H1 (cell line): ENCODE measurements at regions not wholly inside any gene's neighbourhood (a gene's known extent, or its start where the extent isn't known, plus 50 kb on each side); places are given as distances from the start of the nearest gene placed in this dataset.

ENCODE experiments used
- CTCF ChIA-PET: fragments of 300-600 bp; sonication (Branson Sonifier 250); formaldehyde crosslinking; loops from one replicate; lab custom pipeline; 2021; ENCODE audit not compliant: partially characterized antibody; lab: Charles Lee
- POLR2A ChIA-PET: fragments of 300-600 bp; sonication (Branson Sonifier 250); formaldehyde crosslinking; loops from one replicate; lab custom pipeline; 2021; ENCODE audit warnings: inconsistent platforms; ENCODE audit not compliant: partially characterized antibody; lab: Charles Lee
- DNase-seq, 2 experiments: peaks; one replicate each; pipeline versions ENCODE4 v3.0.0 to v3.0.0-alpha.2; 2010 to 2022; ENCODE audit warnings: low spot score in 2 of 2, low read depth in 1 of 2, mixed read lengths in 1 of 2
- FAIRE-seq: peaks from 2 replicates; lab custom pipeline; 2011; peaks lifted over from hg19 to GRCh38; lab: Jason Lieb, UNC
- H2AFZ ChIP-seq: 2 replicates; pipeline ENCODE4 v1.8.1; 2012; ENCODE audit warnings: low read length, inconsistent platforms
- H2AK5ac ChIP-seq: 2 replicates; pipeline ENCODE4 v1.6.1; 2013; ENCODE audit warnings: low read depth, low read length
- H2BK120ac ChIP-seq: replicated peaks from 2 replicates; pipeline ENCODE3; 2013; ENCODE audit warnings: low read depth, low read length, inconsistent platforms
- H2BK12ac ChIP-seq: 2 replicates; pipeline ENCODE4 v1.6.1; 2013; ENCODE audit warnings: low read depth, low read length
- H2BK15ac ChIP-seq: 2 replicates; pipeline ENCODE4 v1.6.1; 2013; ENCODE audit warnings: low read length
- H2BK20ac ChIP-seq: 2 replicates; pipeline ENCODE4 v1.6.1; 2013; ENCODE audit warnings: low read length
- H2BK5ac ChIP-seq: 2 replicates; pipeline ENCODE4 v1.6.1; 2013; ENCODE audit warnings: low read depth, low read length
- H3K14ac ChIP-seq: 2 replicates; pipeline ENCODE4 v1.6.1; 2013; ENCODE audit warnings: inconsistent platforms; ENCODE audit not compliant: insufficient read length
- H3K18ac ChIP-seq: 2 replicates; pipeline ENCODE4 v1.6.1; 2013; ENCODE audit warnings: low read length; ENCODE audit errors: extremely low read depth
- H3K23ac ChIP-seq: 2 replicates; pipeline ENCODE4 v1.6.1; 2013; ENCODE audit warnings: inconsistent platforms; ENCODE audit not compliant: insufficient read length
- H3K23me2 ChIP-seq: 2 replicates; pipeline ENCODE4 v1.6.1; 2013; ENCODE audit warnings: low read depth, low read length
- H3K27ac ChIP-seq: 2 replicates; pipeline ENCODE4 v1.6.1; 2011; ENCODE audit warnings: low read depth, low read length, inconsistent platforms
- H3K27me3 ChIP-seq, 4 experiments: replicated peaks in 1 of 4; 1 replicate in 1 of 4; 2 replicates in 3 of 4; pipeline versions ENCODE4 v1.6.1 to v1.8.1; 2011 to 2013; ENCODE audit warnings: low read length in 3 of 4, mild to moderate bottlenecking in 3 of 4, inconsistent platforms in 2 of 4, mixed read lengths in 2 of 4, moderate library complexity in 1 of 4; ENCODE audit not compliant: control insufficient read depth in 3 of 4, insufficient read depth in 3 of 4; ENCODE audit errors: extremely low read depth in 1 of 4
- H3K36me3 ChIP-seq, 4 experiments: 2 replicates each; pipeline versions ENCODE4 v1.6.1 to v1.8.1; 2011 to 2013; ENCODE audit warnings: mild to moderate bottlenecking in 4 of 4, low read length in 3 of 4, moderate library complexity in 2 of 4, control low read depth in 1 of 4, inconsistent platforms in 1 of 4; ENCODE audit not compliant: insufficient read depth in 4 of 4, control insufficient read depth in 2 of 4
- H3K4ac ChIP-seq: replicated peaks from 2 replicates; pipeline ENCODE3; 2013; ENCODE audit warnings: low read length, low read depth, mixed read lengths, inconsistent platforms; ENCODE audit not compliant: insufficient read length
- H3K4me1 ChIP-seq, 4 experiments: replicated peaks in 1 of 4; 1 replicate in 1 of 4; 2 replicates in 3 of 4; pipeline versions ENCODE4 v1.6.1 to v1.8.1; 2011 to 2013; ENCODE audit warnings: low read length in 3 of 4, inconsistent platforms in 2 of 4, mixed read lengths in 1 of 4; ENCODE audit not compliant: insufficient read depth in 4 of 4, control insufficient read depth in 3 of 4
- H3K4me2 ChIP-seq, 2 experiments: 2 replicates each; pipeline versions ENCODE4 v1.6.1 to v1.8.1; 2011 to 2013; ENCODE audit warnings: low read depth in 2 of 2, low read length in 2 of 2, control low read depth in 1 of 2, inconsistent platforms in 1 of 2, mild to moderate bottlenecking in 1 of 2; ENCODE audit not compliant: insufficient read depth in 1 of 2
- H3K4me3 ChIP-seq, 4 experiments: fragments of 200-600, 300-600 bp in 1 of 4; sonication (generic), shearing (Covaris generic), sonication (Bioruptor Twin) in 1 of 4; 2 replicates each; pipeline versions ENCODE4 v1.5.1 to v1.8.1; 2011 to 2016; ENCODE audit warnings: low read length in 4 of 4, low read depth in 3 of 4, control low read depth in 2 of 4, inconsistent platforms in 2 of 4, mild to moderate bottlenecking in 2 of 4, mixed read lengths in 1 of 4, moderate library complexity in 1 of 4; ENCODE audit not compliant: insufficient read depth in 2 of 4; ENCODE audit errors: extremely low read depth in 1 of 4
- H3K56ac ChIP-seq: replicated peaks from 2 replicates; pipeline ENCODE3; 2013; ENCODE audit warnings: low read depth, mild to moderate bottlenecking, mixed read lengths, low read length, inconsistent platforms; ENCODE audit not compliant: insufficient read length
- H3K79me1 ChIP-seq: 2 replicates; pipeline ENCODE4 v1.6.1; 2013; ENCODE audit warnings: low read depth, low read length, control low read depth
- H3K79me2 ChIP-seq, 2 experiments: 2 replicates each; pipeline versions ENCODE4 v1.6.1 to v1.8.1; 2012 to 2013; ENCODE audit warnings: low read length in 2 of 2, mild to moderate bottlenecking in 2 of 2, inconsistent platforms in 1 of 2; ENCODE audit not compliant: insufficient read depth in 2 of 2, control insufficient read depth in 1 of 2
- H3K9ac ChIP-seq, 4 experiments: replicated peaks in 1 of 4; 1 replicate in 1 of 4; 2 replicates in 3 of 4; pipeline versions ENCODE4 v1.6.1 to v1.8.1; 2011 to 2013; ENCODE audit warnings: low read depth in 3 of 4, low read length in 3 of 4, control low read depth in 2 of 4, mild to moderate bottlenecking in 2 of 4, moderate library complexity in 2 of 4, inconsistent platforms in 1 of 4; ENCODE audit errors: extremely low read depth in 1 of 4
- H3K9me3 ChIP-seq, 2 experiments: 2 replicates each; pipeline versions ENCODE4 v1.6.1 to v1.8.1; 2012 to 2013; ENCODE audit warnings: mild to moderate bottlenecking in 2 of 2, moderate library complexity in 2 of 2, control low read depth in 1 of 2, inconsistent platforms in 1 of 2, low read depth in 1 of 2, low read length in 1 of 2, mixed read lengths in 1 of 2; ENCODE audit not compliant: insufficient read depth in 2 of 2
- H4K20me1 ChIP-seq, 2 experiments: replicated peaks in 1 of 2; 2 replicates each; pipeline versions ENCODE3 to v1.8.1; 2011 to 2013; ENCODE audit warnings: inconsistent platforms in 2 of 2, low read length in 2 of 2, mild to moderate bottlenecking in 1 of 2; ENCODE audit not compliant: insufficient read depth in 2 of 2, control insufficient read depth in 1 of 2
- H4K5ac ChIP-seq: 2 replicates; pipeline ENCODE4 v1.6.1; 2013; ENCODE audit warnings: low read length, low read depth, mixed read lengths, inconsistent platforms; ENCODE audit not compliant: insufficient read length
- H4K8ac ChIP-seq: 2 replicates; pipeline ENCODE4 v1.8.0; 2013; ENCODE audit warnings: mild to moderate bottlenecking, moderate library complexity, low read length, inconsistent platforms; ENCODE audit not compliant: insufficient read depth; ENCODE audit errors: extremely low read depth
- H4K91ac ChIP-seq: replicated peaks from 2 replicates; pipeline ENCODE3; 2013; ENCODE audit warnings: low read length, mixed read lengths, inconsistent platforms; ENCODE audit not compliant: insufficient read length
- ATF2 ChIP-seq: IDR thresholded peaks from 2 replicates; pipeline ENCODE4 v1.6.1; 2012; ENCODE audit warnings: low read length, inconsistent platforms
- CBX5 ChIP-seq: fragments of 300-800, 300-1000 bp; sonication (generic); IDR thresholded peaks from 2 replicates; pipeline ENCODE4 v1.7.1; 2016; ENCODE audit warnings: antibody characterized with exemption, low read length, low read depth
- CBX8 ChIP-seq: fragments of 300-800, 300-1000 bp; sonication (generic); IDR thresholded peaks from 2 replicates; pipeline ENCODE4 v1.7.1; 2016; ENCODE audit warnings: low read depth, low read length, borderline replicate concordance
- CTCF ChIP-seq, 3 experiments: IDR thresholded peaks; 1 replicate in 2 of 3; 2 replicates in 1 of 3; pipeline versions ENCODE4 v1.5.1 to v1.6.1; 2011; ENCODE audit warnings: low read length in 3 of 3, mild to moderate bottlenecking in 3 of 3, inconsistent platforms in 2 of 3, low read depth in 1 of 3, moderate library complexity in 1 of 3; ENCODE audit not compliant: insufficient read depth in 1 of 3; ENCODE audit errors: control extremely low read depth in 1 of 3
- GABPA ChIP-seq: IDR thresholded peaks from 2 replicates; pipeline ENCODE4 v1.6.1; 2011; ENCODE audit warnings: mild to moderate bottlenecking, low read length, moderate library complexity, borderline replicate concordance; ENCODE audit not compliant: insufficient read depth
- JUND ChIP-seq: IDR thresholded peaks from 2 replicates; pipeline ENCODE4 v1.6.1; 2011; ENCODE audit warnings: mild to moderate bottlenecking, improper control_type of control experiment, low read length
- SP1 ChIP-seq: IDR thresholded peaks from 2 replicates; pipeline ENCODE4 v1.6.1; 2011; ENCODE audit warnings: low read depth, low read length
- TCF12 ChIP-seq: IDR thresholded peaks from 2 replicates; pipeline ENCODE4 v1.6.1; 2011; ENCODE audit warnings: low read depth, mild to moderate bottlenecking, low read length
- USF2 ChIP-seq: IDR thresholded peaks from 2 replicates; pipeline ENCODE4 v1.6.1; 2011; ENCODE audit warnings: low read length, improper control_type of control experiment
- WGBS, 2 experiments: shearing (Covaris generic) in 1 of 2; methylation state at CpG; one replicate each; pipeline versions ENCODE4 v1.1.6 to v1.1.7; 2013 to 2015; ENCODE audit warnings: low lambda C conversion rate in 2 of 2, mixed read lengths in 2 of 2, inconsistent platforms in 1 of 2, low coverage in 1 of 2, missing lambda C conversion rate in 1 of 2; ENCODE audit not compliant: insufficient replicate concordance in 2 of 2, insufficient coverage in 1 of 2, insufficient read length in 1 of 2; ENCODE audit errors: extremely low coverage in 1 of 2, missing lambda C conversion rate in 1 of 2; 5-methylcytosine and 5-hydroxymethylcytosine counted together

GRCh38 chr9:86642721-86643120 lies 288.5 kb upstream of the TUT7 start:
- no peak for DNase-seq
- CTCF ChIA-PET: interaction anchor here (1.2 to 1.5 kb wide), 2 partner anchors 151 to 227 kb away, joined by 3 to 4 read pairs; no protein-coding TSS in a partner anchor
- Histone ChIP-seq H4K5ac (no peak overlapping the region), H3K27me3 (no peaks in the 10 kb centered on the region), H2BK12ac (no peak overlapping the region), H3K36me3 (no peaks in the 10 kb centered on the region), H3K4me3 (no peak overlapping the region), H2AFZ (no peak overlapping the region), H3K79me2 (no peaks in the 10 kb centered on the region), H3K27ac (no peak overlapping the region), H2BK5ac (no peak overlapping the region), H3K23me2 (no peaks in the 10 kb centered on the region), H2AK5ac (no peak overlapping the region), H2BK20ac (no peak overlapping the region), H3K9ac (no peak overlapping the region), H3K4ac (no peak overlapping the region), H4K91ac (no peak overlapping the region), H2BK120ac (no peak overlapping the region), H3K14ac (no peak overlapping the region), H3K56ac (no peak overlapping the region), H3K18ac (no peak overlapping the region), H3K4me1 (peaks cover 0 to 4% (median 2%) of the 10 kb centered on the region in 4 experiments; a peak in 4 of 7 replicates), H2BK15ac (no peak overlapping the region), H3K79me1 (no peaks in the 10 kb centered on the region), H4K8ac (no peak overlapping the region), H3K9me3 (no peaks in the 10 kb centered on the region), H3K23ac (no peak overlapping the region), H4K20me1 (no peaks in the 10 kb centered on the region), H3K4me2 (no peak overlapping the region)
- no peak for FAIRE-seq
- WGBS, 2 experiments: 91% methylated on average over 5 of the region's 5 CpGs; no CpG with 5 or more reads in 1 of the 2 experiments
- POLR2A ChIA-PET: no interaction called here
- TF ChIP-seq SP1 (no peak), USF2 (no peak), JUND (no peak), GABPA (no peak), CTCF (IDR thresholded peaks at IDR 0.05; ENCODE audit: control extremely low read depth in 1 of 3, insufficient read depth in 1 of 3, low read depth in 1 of 3, low read length in 3 of 3) (no peak), CBX5 (no peak), TCF12 (no peak), ATF2 (no peak), CBX8 (no peak)
